ENCODE measurements at regions not wholly inside any gene's neighbourhood (a gene's known extent, or its start where the extent isn't known, plus 50 kb on each side); places are given as distances from the start of the nearest gene placed in this dataset.

DNA sequence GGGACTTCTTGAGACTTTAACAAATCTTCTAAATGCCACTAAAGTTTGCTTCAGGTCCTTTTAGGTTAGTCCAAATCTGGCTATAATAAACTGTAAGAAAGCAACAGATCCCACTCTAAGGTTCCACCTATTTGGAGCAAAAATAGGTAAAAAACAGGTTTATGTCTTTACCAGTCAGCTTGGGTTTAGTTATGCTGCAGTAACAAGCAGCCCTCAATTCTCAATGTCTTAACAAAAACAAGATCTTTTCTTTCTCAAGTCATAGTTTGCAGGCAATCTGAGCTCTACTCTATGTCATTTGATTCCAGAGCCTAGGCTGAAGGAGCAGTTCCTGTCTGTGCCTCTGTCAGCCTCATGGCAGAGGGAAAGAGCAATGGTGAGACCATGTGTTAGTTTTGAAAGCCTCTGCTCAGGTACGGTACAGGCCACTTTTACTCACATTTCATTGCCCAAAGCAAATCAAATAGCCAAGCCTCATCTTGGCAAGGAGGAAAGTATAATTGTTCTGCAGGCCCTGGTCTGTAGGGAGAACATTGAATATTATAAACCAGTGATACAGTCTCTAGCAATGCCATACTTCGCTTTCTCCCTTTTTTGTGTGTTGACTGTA, 108.6 kb downstream of the CD83 start:
- TF ChIP-seq, protein P1, sequence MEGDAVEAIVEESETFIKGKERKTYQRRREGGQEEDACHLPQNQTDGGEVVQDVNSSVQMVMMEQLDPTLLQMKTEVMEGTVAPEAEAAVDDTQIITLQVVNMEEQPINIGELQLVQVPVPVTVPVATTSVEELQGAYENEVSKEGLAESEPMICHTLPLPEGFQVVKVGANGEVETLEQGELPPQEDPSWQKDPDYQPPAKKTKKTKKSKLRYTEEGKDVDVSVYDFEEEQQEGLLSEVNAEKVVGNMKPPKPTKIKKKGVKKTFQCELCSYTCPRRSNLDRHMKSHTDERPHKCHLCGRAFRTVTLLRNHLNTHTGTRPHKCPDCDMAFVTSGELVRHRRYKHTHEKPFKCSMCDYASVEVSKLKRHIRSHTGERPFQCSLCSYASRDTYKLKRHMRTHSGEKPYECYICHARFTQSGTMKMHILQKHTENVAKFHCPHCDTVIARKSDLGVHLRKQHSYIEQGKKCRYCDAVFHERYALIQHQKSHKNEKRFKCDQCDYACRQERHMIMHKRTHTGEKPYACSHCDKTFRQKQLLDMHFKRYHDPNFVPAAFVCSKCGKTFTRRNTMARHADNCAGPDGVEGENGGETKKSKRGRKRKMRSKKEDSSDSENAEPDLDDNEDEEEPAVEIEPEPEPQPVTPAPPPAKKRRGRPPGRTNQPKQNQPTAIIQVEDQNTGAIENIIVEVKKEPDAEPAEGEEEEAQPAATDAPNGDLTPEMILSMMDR (IDR thresholded peaks at IDR 0.05; ENCODE audit: low read depth, low read length): no peak
- H3K4me3 ChIP-seq (ENCODE audit: low read depth, low read length): no peak overlapping the region

DNA sequence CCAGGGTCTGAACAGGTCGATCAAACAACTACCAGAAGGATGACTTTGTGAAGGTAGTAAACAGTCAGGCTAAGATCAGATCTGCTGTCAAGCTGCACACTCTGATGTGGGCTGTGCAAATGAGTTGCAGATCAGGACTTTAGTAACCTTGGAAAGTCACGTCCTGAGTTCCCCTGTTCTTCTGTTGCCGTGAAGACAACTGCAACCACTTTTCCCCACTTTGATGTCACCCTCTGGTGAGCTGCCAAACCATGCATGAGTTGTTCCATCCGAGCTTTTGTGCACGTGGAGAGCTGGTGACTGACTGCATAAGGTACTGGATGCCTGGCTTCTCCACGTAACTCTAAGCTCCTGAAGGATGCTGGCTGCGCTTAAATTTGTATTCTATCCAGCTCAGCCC, 111.0 kb downstream of the CD83 start:
- no peak overlapping the region for H3K4me3 ChIP-seq (ENCODE audit: low read depth, low read length)
- TF ChIP-seq, protein P1 (IDR thresholded peaks at IDR 0.05; ENCODE audit: low read depth, low read length): no peak

GRCh38 chr6:14231071-14231483, 113.5 kb downstream of the CD83 start:
- H3K4me3 ChIP-seq (ENCODE audit: low read depth, low read length): no peak overlapping the region
- TF ChIP-seq, protein P1 (IDR thresholded peaks at IDR 0.05; ENCODE audit: low read depth, low read length): no peak

- TF ChIP-seq, protein P1 (IDR thresholded peaks at IDR 0.05; ENCODE audit: low read depth, low read length): no peak
- H3K4me3 ChIP-seq (ENCODE audit: low read depth, low read length): no peak overlapping the region
Observed at GRCh38 chr6:14231501-14232280, 114.1 kb downstream of the CD83 start.

GRCh38 chr6:14232889-14233288, 115.3 kb downstream of the CD83 start:
- TF ChIP-seq, protein P1 (IDR thresholded peaks at IDR 0.05; ENCODE audit: low read depth, low read length): no peak
- no peak overlapping the region for H3K4me3 ChIP-seq (ENCODE audit: low read depth, low read length)

GRCh38 chr6:14235653-14236356, 118.2 kb downstream of the CD83 start:
- TF ChIP-seq, protein P1 (IDR thresholded peaks at IDR 0.05; ENCODE audit: low read depth, low read length): no peak
- H3K4me3 ChIP-seq (ENCODE audit: low read depth, low read length): no peak overlapping the region

- H3K4me3 ChIP-seq (ENCODE audit: low read depth, low read length): no peak overlapping the region
- TF ChIP-seq, protein P1 (IDR thresholded peaks at IDR 0.05; ENCODE audit: low read depth, low read length): no peak
Observed at GRCh38 chr6:14239097-14239496, 121.5 kb downstream of the CD83 start.

Measured in WI38 (cell line).